Vagina (tissue), 2 donors: ENCODE measurements at regions not wholly inside any gene's neighbourhood (a gene's known extent, or its start where the extent isn't known, plus 50 kb on each side); places are given as distances from the start of the nearest gene placed in this dataset.

Source experiments
- POLR2A ChIP-seq, 2 donors: fragments of 450-650 bp; IDR thresholded peaks; one replicate each; pipeline ENCODE4 v1.6.1; 2017; ENCODE audit warnings: antibody characterized with exemption in 2 of 2, mild to moderate bottlenecking in 2 of 2, moderate library complexity in 2 of 2
- POLR2AphosphoS5 ChIP-seq, 2 donors: sonication (generic); formaldehyde crosslinking; IDR thresholded peaks; one replicate each; pipeline ENCODE4 v1.9.0; 2017; ENCODE audit warnings: antibody characterized with exemption in 2 of 2, mild to moderate bottlenecking in 2 of 2, low read depth in 1 of 2; ENCODE audit not compliant: insufficient read depth in 1 of 2
- TF ChIP-seq, protein P1 (sequence below), 3 experiments: fragments of 450-650 bp in 2 of 3; fragments of 200-600 bp in 1 of 3; sonication (generic) in 1 of 3; IDR thresholded peaks; one replicate each; pipeline ENCODE4 v1.5.1; 2017 to 2019; ENCODE audit warnings: antibody characterized with exemption in 3 of 3, mild to moderate bottlenecking in 2 of 3, moderate library complexity in 2 of 3

DNA sequence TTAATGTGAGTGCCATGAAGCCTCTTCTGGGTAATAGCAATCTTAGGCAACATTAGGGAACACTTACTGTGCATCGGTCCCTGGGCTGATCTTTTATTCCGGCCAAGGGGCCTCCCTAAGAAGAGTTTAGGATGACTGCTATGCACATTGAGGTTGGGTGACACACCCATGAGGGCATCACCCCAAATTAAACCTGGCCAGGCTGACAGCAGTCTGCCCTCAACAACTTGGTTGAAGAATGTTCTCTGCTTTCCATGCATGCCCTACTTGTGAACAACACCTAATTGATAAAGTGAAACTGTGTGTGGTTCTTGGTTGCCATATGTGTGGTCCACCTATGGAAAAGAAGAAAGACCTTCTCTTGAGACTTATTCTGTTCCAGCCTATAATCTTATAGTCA lies 1098.0 kb downstream of the BCL11B start:
- TF ChIP-seq, protein P1, sequence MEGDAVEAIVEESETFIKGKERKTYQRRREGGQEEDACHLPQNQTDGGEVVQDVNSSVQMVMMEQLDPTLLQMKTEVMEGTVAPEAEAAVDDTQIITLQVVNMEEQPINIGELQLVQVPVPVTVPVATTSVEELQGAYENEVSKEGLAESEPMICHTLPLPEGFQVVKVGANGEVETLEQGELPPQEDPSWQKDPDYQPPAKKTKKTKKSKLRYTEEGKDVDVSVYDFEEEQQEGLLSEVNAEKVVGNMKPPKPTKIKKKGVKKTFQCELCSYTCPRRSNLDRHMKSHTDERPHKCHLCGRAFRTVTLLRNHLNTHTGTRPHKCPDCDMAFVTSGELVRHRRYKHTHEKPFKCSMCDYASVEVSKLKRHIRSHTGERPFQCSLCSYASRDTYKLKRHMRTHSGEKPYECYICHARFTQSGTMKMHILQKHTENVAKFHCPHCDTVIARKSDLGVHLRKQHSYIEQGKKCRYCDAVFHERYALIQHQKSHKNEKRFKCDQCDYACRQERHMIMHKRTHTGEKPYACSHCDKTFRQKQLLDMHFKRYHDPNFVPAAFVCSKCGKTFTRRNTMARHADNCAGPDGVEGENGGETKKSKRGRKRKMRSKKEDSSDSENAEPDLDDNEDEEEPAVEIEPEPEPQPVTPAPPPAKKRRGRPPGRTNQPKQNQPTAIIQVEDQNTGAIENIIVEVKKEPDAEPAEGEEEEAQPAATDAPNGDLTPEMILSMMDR (IDR thresholded peaks at IDR 0.05) = no peak
- no peak for TF ChIP-seq POLR2AphosphoS5 (IDR thresholded peaks at IDR 0.05; ENCODE audit: insufficient read depth in 1 of 2, low read depth in 1 of 2)
- no peak for TF ChIP-seq POLR2A (IDR thresholded peaks at IDR 0.05)
